ENCODE measurements at regions not wholly inside any gene's neighbourhood (a gene's known extent, or its start where the extent isn't known, plus 50 kb on each side); places are given as distances from the start of the nearest gene placed in this dataset.
"Not testable (repeated sequence)": the region's sequence is repeated elsewhere in the genome, so short reads cannot be mapped to it uniquely, and the experiment has no call there.

DNA sequence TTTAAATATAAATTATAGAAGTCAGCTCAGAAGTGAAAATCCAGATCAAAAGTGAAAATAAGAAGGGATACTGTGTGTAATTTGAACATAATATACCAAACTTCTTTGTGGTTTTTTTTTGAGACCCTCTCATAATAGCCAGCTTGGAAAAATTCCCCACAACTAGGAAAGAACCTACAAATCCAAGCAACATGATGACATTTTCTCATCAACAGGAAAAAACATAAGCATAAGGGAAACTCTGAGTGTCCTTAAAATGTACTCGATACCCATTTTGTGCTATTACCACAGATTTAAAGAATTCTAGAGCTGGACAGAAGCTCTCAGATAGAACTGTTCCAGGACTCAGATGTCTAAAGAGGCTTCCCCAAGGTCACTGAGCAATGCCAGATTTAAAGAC is 214.8 kb upstream of the KLF14 start:
- no peak for DNase-seq

- no peak for DNase-seq
Observed at GRCh38 chr7:130949550-130949949, 215.5 kb upstream of the KLF14 start.

DNA sequence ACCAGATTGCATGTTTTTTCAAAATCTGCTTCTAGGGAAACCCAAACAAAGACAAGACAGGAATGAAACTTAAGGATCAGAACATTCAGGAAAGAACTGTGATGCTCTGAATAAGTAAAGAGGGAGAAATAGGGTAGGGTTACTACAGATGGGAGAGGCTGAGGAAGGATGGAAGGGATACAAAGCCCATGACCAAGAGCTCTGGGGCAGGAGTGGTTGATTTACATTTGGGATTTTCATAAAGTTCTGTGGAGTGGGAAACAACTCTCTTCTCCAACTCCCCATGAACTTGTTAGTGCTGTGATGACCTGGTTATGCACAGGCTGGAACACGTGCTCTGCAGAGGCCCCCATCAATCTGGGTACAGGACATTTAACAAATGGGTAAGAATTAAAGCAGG is 216.0 kb upstream of the KLF14 start:
- no peak for DNase-seq

GRCh38 chr7:130950741-130951140 is 216.7 kb upstream of the KLF14 start:
- no peak for DNase-seq

DNA sequence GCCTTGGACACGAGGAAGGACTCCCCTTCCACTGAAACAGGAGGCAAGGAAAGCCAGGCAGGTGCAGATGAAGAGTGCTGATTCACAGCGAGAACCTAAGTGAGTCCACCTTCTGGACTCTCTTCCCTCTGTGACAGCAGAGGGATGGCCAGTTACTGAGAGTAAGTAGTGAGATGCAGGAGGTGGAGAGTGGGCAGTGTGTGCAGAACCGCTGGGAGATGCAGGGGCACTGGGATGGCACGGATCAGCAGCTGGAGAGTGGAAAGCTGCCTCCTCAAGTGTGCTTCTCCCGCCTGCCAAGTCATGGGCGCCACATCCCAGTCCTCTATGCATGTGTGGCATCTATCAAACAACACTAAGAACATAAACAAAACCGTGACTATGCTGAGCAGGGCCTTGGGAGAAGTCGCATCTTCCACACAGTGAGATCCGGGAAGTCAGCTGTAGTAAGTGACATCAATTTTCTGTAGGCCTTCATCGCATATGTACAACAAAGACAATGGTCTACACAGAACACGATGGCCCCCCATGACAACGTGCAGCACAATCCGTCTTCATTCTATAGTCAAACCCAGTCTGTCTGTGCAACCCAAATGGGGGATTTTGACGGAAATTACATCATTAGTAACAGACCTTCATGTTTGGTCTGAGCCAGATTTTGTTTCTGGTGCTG is 217.4 kb upstream of the KLF14 start:
- DNase-seq: no peak

GRCh38 chr7:130951976-130952876 is 218.2 kb upstream of the KLF14 start:
- DNase-seq: no peak

DNA sequence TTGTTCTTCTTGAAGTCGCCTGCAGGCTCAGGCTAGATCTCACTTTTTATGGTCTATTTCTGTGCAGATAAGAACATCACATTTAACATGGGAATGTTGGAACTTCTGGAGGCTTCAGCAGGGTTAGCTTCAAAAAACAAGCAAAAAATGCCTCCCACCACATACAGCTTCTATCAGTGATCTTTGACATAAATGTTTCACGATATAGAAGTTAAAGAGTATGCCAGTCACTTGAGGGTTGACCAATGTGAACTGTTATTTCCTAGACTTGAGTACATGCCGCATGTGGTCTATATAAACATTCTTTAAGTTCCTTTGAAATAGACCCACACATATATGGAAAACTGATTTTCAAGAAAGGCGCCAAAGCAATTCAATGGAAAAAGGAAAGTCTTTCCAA is 219.2 kb upstream of the KLF14 start:
- DNase-seq: no peak

GRCh38 chr7:130954918-130955564 is 221.0 kb upstream of the KLF14 start:
- no peak for DNase-seq

DNA sequence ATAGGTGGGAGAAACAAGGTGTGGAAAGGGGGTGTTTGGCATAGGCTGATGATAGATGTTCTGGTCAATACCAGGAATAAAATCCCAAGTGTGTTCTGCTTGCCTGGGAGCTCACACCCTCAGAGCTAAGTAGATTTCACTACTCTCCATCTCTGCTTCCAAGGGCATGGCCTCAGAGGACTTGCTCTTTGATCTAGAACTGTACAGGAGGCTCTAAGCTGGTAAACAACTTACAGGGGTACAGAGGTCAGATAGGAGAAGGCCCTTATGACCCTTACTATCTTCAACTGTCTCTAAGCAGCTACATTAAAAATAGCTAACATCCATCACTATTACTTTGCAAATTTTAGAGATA is 221.5 kb upstream of the KLF14 start:
- DNase-seq: no peak

- DNase-seq: no peak
Observed at GRCh38 chr7:130956417-130957136, 222.6 kb upstream of the KLF14 start.

GRCh38 chr7:130957137-130957513 is 223.1 kb upstream of the KLF14 start:
- DNase-seq: no peak

GRCh38 chr7:130957722-130958435 is 223.9 kb upstream of the KLF14 start:
- DNase-seq: not testable (repeated sequence)

GRCh38 chr7:130958846-130959245 is 224.8 kb upstream of the KLF14 start:
- no peak for DNase-seq

- no peak for DNase-seq
Observed at GRCh38 chr7:130959743-130960207, 225.8 kb upstream of the KLF14 start.

DNA sequence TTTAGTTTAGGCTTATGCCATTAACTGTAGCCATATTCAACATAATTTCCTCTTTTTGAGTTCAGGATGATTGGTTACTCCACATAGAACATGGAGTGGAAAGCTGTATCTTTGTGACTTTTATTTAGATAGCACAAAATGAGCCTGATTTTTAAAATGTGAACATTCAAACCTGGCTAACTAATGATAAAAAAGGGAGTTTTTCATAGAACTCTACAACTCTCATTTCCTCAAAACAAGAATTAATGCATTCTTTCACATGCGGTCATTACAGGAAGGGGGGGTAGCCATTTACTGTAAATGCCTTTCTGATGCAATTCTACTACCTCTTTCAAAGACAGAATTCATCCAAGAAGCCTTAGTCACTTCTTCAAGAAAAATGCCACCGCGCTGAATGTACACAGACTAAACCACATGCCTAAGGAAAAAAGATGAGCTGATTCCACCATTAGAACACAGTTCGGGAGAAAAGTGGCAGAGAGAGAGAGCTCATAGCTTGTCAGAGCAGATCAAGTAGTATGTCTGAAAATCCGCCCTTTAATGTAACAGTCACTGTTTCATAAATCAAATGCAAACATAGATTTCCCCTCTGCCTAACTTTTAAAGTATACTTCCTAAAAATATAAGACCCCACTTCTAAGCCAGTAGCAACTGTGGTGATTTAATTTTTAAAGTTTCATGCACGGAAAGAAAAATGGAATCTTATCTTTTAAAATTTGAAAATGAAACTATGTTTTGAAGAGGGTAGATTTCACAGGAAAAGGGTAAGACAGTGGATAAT is 226.4 kb upstream of the KLF14 start:
- DNase-seq: no peak

- peak in 1 of 2 donors; percentile 65 for DNase-seq
Observed at GRCh38 chr7:130961128-130961601, 227.2 kb upstream of the KLF14 start.

GRCh38 chr7:130962109-130962508 is 228.1 kb upstream of the KLF14 start:
- DNase-seq: no peak

GRCh38 chr7:130963339-130963738 is 229.3 kb upstream of the KLF14 start:
- no peak for DNase-seq

DNA sequence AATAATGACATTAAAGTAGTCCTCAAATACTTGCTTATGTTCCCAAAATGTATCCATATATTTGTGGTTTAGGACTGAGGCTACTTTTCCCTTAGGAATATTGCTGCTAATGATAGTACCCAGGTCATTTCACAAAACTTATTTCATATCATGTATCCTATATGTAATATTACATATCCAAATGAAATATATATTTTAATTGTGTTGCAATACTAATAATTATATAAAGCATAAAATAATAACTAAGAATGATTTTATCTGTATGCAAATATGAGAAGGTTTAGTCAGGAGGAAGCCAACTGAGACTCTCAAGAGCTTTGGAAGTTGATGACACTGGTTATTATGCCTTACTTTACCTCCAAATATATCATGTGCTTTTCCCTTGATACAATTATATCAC is 231.5 kb upstream of the KLF14 start:
- DNase-seq: no peak

GRCh38 chr7:130966246-130967009 is 232.4 kb upstream of the KLF14 start:
- no peak for DNase-seq

- DNase-seq: no peak
Observed at GRCh38 chr7:130970196-130970595, 236.2 kb upstream of the KLF14 start.

All from stimulated activated CD4-positive, alpha-beta T cell treated with anti-CD3 and anti-CD28 coated beads, Interleukin-2, amount 100 ng/mL, for 48 hours (primary cell).